Gastroesophageal sphincter (tissue), 3 donors: ENCODE measurements at regions not wholly inside any gene's neighbourhood (a gene's known extent, or its start where the extent isn't known, plus 50 kb on each side); places are given as distances from the start of the nearest gene placed in this dataset.

Experiments
- EP300 ChIP-seq: sonication (generic); formaldehyde crosslinking; IDR thresholded peaks from one replicate; pipeline ENCODE4 v1.6.1; 2017; ENCODE audit warnings: antibody characterized with exemption, mild to moderate bottlenecking
- POLR2A ChIP-seq, 2 donors: fragments of 450-650 bp; IDR thresholded peaks; one replicate each; pipeline ENCODE4 v1.6.1; 2017; ENCODE audit warnings: antibody characterized with exemption in 2 of 2, mild to moderate bottlenecking in 2 of 2, moderate library complexity in 1 of 2
- POLR2AphosphoS5 ChIP-seq: sonication (generic); formaldehyde crosslinking; IDR thresholded peaks from one replicate; pipeline ENCODE4 v1.6.1; 2017; ENCODE audit warnings: antibody characterized with exemption
- TF ChIP-seq, protein P1 (sequence below), 4 experiments: fragments of 200-600 bp in 2 of 4; fragments of 450-650 bp in 2 of 4; sonication (generic) in 1 of 4; IDR thresholded peaks; one replicate each; pipeline ENCODE4 v1.5.1; 2017 to 2019; ENCODE audit warnings: antibody characterized with exemption in 4 of 4, mild to moderate bottlenecking in 2 of 4, moderate library complexity in 2 of 4

DNA sequence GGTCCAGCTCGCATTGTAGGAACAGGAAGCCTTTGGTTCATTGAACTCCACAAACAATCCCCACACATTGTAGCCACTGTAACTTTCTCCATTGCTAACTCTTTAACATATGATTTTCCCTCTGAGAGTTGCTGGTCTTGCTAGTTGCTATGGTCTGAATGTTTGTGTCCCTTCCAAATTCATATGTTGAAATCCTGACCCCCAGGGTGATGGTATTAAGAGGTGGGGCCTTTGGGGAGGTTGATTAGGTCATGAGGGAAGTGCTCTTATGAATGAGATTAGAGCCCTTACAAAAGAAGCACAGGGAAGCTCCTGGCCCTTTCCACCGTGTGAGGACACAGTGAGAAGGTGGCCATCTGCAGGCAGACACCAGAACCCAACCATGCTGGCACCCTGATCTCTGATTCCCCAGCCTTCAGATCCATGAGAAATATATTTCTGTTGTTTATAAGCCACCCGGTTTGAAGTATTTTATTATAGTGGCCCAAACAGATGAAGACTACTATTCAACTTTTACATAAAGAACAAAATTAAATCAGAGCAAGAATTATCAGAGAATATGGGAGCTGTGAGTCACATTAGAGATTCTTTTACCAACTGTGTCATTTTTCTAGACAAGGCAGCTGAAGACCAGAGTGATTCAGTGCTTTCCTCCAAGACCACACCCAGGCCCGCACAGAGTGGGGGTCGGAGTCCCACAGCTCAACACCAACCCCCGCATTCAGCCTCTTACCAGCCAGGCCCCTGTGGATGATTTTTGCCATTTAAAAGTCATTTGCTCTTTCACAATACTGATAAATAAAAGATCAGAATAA is 143.0 kb downstream of the SAMD5 start:
- TF ChIP-seq POLR2AphosphoS5 (no peak), POLR2A (IDR thresholded peaks at IDR 0.05) (no peak), EP300 (no peak)
- TF ChIP-seq, protein P1, sequence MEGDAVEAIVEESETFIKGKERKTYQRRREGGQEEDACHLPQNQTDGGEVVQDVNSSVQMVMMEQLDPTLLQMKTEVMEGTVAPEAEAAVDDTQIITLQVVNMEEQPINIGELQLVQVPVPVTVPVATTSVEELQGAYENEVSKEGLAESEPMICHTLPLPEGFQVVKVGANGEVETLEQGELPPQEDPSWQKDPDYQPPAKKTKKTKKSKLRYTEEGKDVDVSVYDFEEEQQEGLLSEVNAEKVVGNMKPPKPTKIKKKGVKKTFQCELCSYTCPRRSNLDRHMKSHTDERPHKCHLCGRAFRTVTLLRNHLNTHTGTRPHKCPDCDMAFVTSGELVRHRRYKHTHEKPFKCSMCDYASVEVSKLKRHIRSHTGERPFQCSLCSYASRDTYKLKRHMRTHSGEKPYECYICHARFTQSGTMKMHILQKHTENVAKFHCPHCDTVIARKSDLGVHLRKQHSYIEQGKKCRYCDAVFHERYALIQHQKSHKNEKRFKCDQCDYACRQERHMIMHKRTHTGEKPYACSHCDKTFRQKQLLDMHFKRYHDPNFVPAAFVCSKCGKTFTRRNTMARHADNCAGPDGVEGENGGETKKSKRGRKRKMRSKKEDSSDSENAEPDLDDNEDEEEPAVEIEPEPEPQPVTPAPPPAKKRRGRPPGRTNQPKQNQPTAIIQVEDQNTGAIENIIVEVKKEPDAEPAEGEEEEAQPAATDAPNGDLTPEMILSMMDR (IDR thresholded peaks at IDR 0.05) = peak in 1 of 4 experiments; percentile 18
